Activated CD4-positive, alpha-beta memory T cell treated with anti-CD3 and anti-CD28 coated beads for 36 hours (primary cell): ENCODE measurements at regions not wholly inside any gene's neighbourhood (a gene's known extent, or its start where the extent isn't known, plus 50 kb on each side); places are given as distances from the start of the nearest gene placed in this dataset.

Experiments used
- CTCF ChIA-PET: fragments of 350-600 bp; sonication (Branson Sonifier 250); formaldehyde crosslinking; loops from one replicate; lab custom pipeline; 2021; ENCODE audit warnings: antibody characterized with exemption, inconsistent platforms; lab: Charles Lee
- POLR2A ChIA-PET: fragments of 350-600 bp; sonication (Branson Sonifier 250); formaldehyde crosslinking; loops from one replicate; lab custom pipeline; 2021; ENCODE audit warnings: antibody characterized with exemption; lab: Charles Lee
- DNase-seq: peaks from one replicate; pipeline ENCODE4 v3.0.0-alpha.2; 2020
- H3K27ac Mint-ChIP-seq: one replicate; pipeline ENCODE4 v1.8.0; 2021; ENCODE audit warnings: mixed read lengths
- H3K27me3 Mint-ChIP-seq: one replicate; pipeline ENCODE4 v1.8.0; 2021; ENCODE audit warnings: mixed read lengths
- H3K36me3 Mint-ChIP-seq: one replicate; pipeline ENCODE4 v1.8.0; 2021; ENCODE audit warnings: mixed read lengths
- H3K4me1 Mint-ChIP-seq: one replicate; pipeline ENCODE4 v1.8.0; 2021; ENCODE audit warnings: low read depth, mixed read lengths
- H3K4me3 Mint-ChIP-seq: one replicate; pipeline ENCODE4 v1.8.0; 2021; ENCODE audit warnings: mild to moderate bottlenecking, mixed read lengths
- H3K9me3 Mint-ChIP-seq: one replicate; pipeline ENCODE4 v1.8.0; 2021; ENCODE audit warnings: mixed read lengths
- intact Hi-C: fragments of 100-400 bp; cut with micrococcal nuclease; formaldehyde crosslinking; loops from one replicate; pipeline ENCODE4 v1.15.1; 2023

DNA sequence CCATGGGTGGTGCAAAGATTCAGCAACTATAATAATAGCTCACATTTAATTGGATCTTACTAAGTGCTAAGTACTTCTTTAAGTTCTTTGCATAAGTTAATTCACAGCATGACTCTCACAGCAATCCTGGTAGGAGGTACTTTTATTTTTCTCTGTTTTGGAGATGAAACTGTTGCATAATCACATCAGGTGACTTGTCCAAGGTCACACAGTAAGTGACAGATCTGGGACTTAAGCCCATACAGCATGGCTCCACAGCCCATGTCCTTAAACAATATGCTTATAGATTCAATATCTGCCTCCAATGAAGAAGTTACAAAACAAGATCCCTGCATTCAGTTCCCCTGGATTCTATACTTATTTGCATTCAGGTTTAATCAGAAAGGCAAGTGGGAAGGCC lies 171.8 kb downstream of the CNTN3 start:
- Mint-ChIP-seq H3K27ac (no peak overlapping the region), H3K4me1 (no peaks in the 10 kb centered on the region), H3K9me3 (peaks cover 10% of the 10 kb centered on the region), H3K36me3 (no peaks in the 10 kb centered on the region), H3K27me3 (no peaks in the 10 kb centered on the region), H3K4me3 (no peak overlapping the region)
- CTCF ChIA-PET: no interaction called here
- intact Hi-C loops: no loop called here
- POLR2A ChIA-PET: no interaction called here
- DNase-seq: no peak

DNA sequence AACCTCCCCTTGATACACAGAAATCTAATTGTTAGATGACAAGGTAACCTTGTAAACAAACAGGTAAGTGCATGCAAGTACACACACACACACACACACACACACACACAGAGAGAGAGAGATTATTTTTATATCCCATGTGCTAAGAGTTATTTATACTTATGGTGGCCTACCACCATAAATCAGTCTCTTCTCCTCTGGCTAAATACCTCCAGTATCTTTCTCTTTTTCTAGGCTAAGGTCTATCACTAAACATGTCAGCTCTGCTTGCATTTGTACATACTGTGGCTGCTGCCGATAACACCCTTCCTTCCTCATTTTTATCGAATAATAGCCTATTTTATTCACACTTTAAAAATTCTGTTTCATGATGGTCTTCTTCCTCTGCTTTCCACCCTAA lies 172.4 kb downstream of the CNTN3 start:
- Mint-ChIP-seq H3K4me1 (no peaks in the 10 kb centered on the region), H3K27ac (no peak overlapping the region), H3K4me3 (no peak overlapping the region), H3K36me3 (no peaks in the 10 kb centered on the region), H3K27me3 (no peaks in the 10 kb centered on the region), H3K9me3 (peaks cover 10% of the 10 kb centered on the region)
- CTCF ChIA-PET: no interaction called here
- no peak for DNase-seq
- POLR2A ChIA-PET: no interaction called here
- intact Hi-C loops: no loop called here

DNA sequence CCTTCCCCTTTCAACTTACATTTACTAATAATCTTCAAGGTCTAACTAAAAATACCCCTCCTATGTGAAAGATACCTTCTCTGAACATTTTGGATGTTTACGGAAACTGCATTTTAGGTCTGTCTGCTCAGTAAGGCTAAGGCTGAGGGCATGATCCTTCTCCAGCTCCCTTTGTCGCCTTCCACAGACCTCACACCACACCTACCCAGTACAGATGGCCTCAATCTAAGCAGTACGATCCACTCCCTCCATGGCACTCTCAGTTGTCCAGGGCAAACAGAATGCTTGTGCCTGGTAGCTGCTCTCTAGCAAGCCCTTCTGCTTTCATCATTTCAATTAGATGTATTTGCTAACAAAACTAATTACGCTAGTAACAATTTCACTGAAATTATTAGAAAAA lies 178.3 kb downstream of the CNTN3 start:
- CTCF ChIA-PET: no interaction called here
- Mint-ChIP-seq H3K27me3 (no peaks in the 10 kb centered on the region), H3K36me3 (no peaks in the 10 kb centered on the region), H3K27ac (no peak overlapping the region), H3K4me3 (no peak overlapping the region), H3K9me3 (peaks cover 14% of the 10 kb centered on the region), H3K4me1 (no peaks in the 10 kb centered on the region)
- intact Hi-C loops: no loop called here
- no peak for DNase-seq
- POLR2A ChIA-PET: no interaction called here

DNA sequence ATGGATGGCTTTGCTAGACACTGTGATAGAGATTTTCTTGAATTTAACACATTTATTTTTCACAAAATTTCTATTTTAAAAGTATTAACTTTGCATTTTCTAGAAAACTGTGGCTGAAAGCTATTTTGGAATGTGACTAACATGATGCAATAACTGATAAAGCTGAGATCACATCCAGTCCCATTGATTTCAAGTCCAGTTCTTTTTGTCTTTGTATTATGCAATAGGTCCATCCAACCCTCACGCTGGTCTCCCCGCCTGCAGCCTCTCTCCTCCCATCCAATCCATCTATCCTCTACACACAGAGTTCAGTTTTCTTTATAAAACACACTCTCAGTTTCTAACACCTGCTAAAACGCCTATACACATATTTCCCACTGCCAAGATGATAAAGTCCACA lies 178.8 kb downstream of the CNTN3 start:
- Mint-ChIP-seq H3K27ac (no peak overlapping the region), H3K4me3 (no peak overlapping the region), H3K9me3 (peaks cover 14% of the 10 kb centered on the region), H3K36me3 (no peaks in the 10 kb centered on the region), H3K4me1 (no peaks in the 10 kb centered on the region), H3K27me3 (no peaks in the 10 kb centered on the region)
- CTCF ChIA-PET: no interaction called here
- intact Hi-C loops: no loop called here
- no peak for DNase-seq
- POLR2A ChIA-PET: no interaction called here

DNA sequence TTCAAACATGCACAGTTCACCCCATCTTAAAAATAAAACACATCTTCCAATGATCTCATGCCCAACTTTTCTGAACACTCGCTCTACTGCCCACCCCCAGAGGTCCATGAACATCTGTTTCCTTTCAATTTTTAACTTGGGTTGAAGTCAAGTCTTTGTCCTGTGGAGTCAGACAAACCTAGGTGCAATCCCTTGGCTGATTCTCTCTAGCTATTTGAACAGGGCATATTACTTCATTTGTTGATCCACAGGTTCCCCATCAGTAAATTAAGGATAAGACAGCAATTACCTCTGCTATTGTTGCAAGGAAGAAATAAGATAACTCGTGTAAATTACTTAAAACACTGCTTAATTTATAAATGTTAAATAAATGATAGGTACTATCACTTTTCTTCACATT lies 180.1 kb downstream of the CNTN3 start:
- Mint-ChIP-seq H3K36me3 (no peaks in the 10 kb centered on the region), H3K27ac (no peak overlapping the region), H3K4me1 (no peaks in the 10 kb centered on the region), H3K4me3 (no peak overlapping the region), H3K9me3 (peaks cover 14% of the 10 kb centered on the region), H3K27me3 (no peaks in the 10 kb centered on the region)
- no peak for DNase-seq
- intact Hi-C loops: no loop called here
- CTCF ChIA-PET: no interaction called here
- POLR2A ChIA-PET: no interaction called here

DNA sequence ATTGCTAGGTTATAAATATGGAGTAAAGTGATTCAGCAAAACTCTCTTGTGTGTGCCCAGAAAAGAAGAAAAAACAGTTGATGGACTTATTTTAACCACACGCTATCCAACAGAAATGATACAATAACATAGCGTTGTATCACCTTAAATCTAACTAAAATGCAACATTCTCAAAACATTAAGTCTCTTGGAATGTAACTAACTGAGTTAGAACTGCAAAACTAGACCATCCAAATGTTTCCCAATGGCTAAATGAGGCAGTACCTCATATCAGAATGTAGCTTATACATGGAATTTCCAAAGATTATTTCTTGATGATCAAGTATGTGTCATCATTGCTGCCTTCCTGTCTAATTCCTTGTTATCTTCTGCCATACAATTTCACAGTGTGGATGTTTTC lies 187.9 kb downstream of the CNTN3 start:
- no peaks in the 10 kb centered on the region for H3K27me3 Mint-ChIP-seq
- no peaks in the 10 kb centered on the region for H3K4me1 Mint-ChIP-seq
- DNase-seq: no peak
- no peaks in the 10 kb centered on the region for H3K36me3 Mint-ChIP-seq
- CTCF ChIA-PET: no interaction called here
- POLR2A ChIA-PET: no interaction called here
- H3K27ac Mint-ChIP-seq: no peak overlapping the region
- intact Hi-C loops: no loop called here
- H3K4me3 Mint-ChIP-seq: no peak overlapping the region
- peaks cover 12% of the 10 kb centered on the region for H3K9me3 Mint-ChIP-seq

DNA sequence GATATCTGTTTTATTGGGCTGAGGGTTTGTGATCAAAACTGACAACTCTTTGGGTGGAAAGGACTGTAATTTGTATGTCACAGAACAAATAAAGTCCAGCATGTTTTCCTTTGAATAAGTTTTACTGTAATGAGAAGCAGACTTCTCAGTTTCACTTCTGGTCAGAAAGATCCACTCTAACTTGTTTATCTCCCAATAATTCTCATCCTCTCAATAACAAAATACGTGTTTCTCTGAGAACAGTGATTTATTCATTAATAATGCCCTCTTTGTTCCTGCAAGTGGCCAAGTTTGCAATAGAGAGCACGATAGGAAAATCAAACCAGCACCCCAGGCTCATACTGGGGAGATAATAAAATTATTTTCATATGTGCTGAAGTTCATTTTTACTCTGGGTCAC lies 190.6 kb downstream of the CNTN3 start:
- no peak overlapping the region for H3K27ac Mint-ChIP-seq
- peaks cover 11% of the 10 kb centered on the region for H3K9me3 Mint-ChIP-seq
- no peaks in the 10 kb centered on the region for H3K4me1 Mint-ChIP-seq
- H3K36me3 Mint-ChIP-seq: no peaks in the 10 kb centered on the region
- intact Hi-C loops: no loop called here
- DNase-seq: no peak
- CTCF ChIA-PET: no interaction called here
- H3K4me3 Mint-ChIP-seq: no peak overlapping the region
- no peaks in the 10 kb centered on the region for H3K27me3 Mint-ChIP-seq
- POLR2A ChIA-PET: no interaction called here

DNA sequence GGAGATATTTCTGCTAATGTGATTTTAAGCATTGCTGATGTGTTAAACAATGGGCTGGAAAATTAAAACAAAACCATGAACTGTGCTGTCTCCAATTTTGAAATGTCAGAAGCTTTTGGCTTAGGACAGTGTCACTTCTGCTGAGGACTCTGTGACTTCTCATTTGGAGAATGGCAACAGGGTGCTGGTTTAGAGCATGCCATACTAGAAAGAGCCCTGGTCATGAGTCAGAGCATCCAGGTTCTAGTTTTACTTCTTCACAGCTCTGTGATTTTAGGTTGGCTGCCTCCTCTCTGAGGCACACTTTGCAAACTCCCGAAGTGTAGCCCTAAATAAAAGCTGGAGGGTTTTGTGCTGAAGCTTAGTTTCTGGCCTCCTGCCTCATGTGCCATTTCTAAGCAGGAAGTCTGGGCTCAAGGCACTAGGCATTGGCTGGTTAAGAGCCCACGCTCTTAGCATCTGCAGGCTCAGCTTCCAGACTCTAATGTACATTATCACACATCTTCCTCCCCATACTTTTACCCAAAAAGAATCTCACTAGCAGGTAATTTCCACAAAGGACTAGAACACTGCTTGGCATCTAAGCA lies 193.8 kb downstream of the CNTN3 start:
- H3K27ac Mint-ChIP-seq: no peak overlapping the region
- POLR2A ChIA-PET: no interaction called here
- CTCF ChIA-PET: no interaction called here
- H3K27me3 Mint-ChIP-seq: no peaks in the 10 kb centered on the region
- no peaks in the 10 kb centered on the region for H3K4me1 Mint-ChIP-seq
- intact Hi-C loops: no loop called here
- H3K9me3 Mint-ChIP-seq: peaks cover 9% of the 10 kb centered on the region
- H3K36me3 Mint-ChIP-seq: no peaks in the 10 kb centered on the region
- no peak overlapping the region for H3K4me3 Mint-ChIP-seq
- no peak for DNase-seq

DNA sequence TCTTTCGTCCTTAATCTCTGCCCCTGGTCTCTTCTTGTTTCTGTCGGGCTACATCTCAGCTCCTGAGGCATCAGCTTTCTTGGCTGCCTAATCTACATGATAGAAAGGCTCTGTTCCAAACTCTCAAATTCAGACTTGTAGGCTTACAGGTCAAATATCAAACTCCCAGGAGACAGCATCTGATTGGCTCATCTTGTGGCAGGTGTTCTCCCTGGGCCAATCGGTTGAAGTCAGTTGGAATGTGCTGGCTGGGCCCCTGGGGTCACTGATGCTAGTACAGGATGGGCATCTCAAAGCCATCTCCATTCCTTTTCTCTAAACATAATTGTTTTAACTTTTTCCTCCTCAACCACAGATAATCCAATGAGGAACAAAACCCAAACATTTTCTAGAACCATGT lies 198.7 kb downstream of the CNTN3 start:
- H3K4me1 Mint-ChIP-seq: no peaks in the 10 kb centered on the region
- H3K9me3 Mint-ChIP-seq: peaks cover 4% of the 10 kb centered on the region
- DNase-seq: no peak
- ChIA-PET POLR2A (no interaction called here), CTCF (no interaction called here)
- no peaks in the 10 kb centered on the region for H3K27me3 Mint-ChIP-seq
- intact Hi-C loops: no loop called here
- H3K4me3 Mint-ChIP-seq: no peak overlapping the region
- no peak overlapping the region for H3K27ac Mint-ChIP-seq
- H3K36me3 Mint-ChIP-seq: no peaks in the 10 kb centered on the region

DNA sequence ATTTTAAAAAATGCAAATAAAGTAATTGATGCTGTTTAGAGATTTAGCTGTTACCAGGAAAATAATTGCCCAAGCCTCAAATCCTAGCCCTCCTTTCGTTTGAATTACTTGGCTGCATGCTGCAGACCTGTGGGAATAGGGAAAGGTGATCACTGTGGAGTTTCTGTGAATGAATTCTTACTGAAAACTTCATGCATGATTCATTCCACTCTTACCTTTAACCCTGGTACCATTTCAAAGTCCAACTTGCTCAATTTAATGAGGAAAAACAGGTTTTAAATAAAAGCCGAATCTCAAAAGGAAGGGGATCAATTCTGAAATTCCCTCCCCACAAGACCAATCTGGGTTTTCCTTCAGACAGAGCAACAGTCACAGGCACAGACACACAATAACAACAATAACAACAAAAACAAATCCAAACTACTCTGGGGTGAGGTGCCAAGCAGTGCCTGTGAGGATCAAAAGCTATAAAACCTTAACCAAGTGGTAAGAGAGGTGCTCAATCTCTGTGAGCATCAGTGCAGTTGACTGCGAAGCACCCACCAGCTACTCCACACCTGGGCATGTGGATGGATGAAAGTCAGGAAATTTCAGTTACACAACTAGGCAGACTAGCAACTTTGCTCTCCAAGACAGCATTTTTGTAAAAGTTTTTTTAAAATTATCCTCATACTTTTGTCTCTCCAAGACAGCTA lies 200.8 kb downstream of the CNTN3 start:
- POLR2A ChIA-PET: no interaction called here
- Mint-ChIP-seq H3K9me3 (peaks cover 8% of the 10 kb centered on the region), H3K4me3 (no peak overlapping the region)

DNA sequence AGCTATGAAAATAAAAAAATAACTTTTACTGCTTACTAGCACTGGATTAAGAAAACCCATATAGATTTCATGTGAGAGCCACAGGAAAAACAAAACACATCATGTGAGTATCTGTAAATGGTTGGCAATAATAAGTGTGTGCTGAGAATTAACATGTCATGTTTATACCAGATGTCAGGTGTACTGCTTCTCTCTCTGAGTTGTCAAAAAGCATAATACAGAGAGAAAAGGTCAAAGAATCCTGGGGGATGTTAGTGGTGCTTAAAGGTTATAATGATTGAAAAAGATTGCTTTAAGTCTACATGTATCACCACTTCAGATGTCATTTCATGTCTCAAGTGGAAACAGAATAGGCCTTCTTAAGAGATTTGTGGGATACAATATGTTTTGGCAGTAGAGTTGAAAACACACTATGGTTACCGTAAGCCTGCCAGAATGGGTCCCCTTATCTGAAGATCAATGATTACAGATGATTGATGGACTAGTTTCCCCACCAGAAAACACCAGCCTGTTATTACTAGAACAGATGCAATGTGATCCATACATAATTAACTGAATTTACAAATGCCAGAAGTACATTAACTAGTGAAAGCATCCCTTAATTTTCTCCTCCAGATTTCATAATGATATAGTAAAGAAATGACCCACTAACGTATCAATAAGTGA lies 204.1 kb downstream of the CNTN3 start:
- Mint-ChIP-seq H3K27ac (no peak overlapping the region), H3K4me3 (no peak overlapping the region), H3K4me1 (no peaks in the 10 kb centered on the region), H3K27me3 (no peaks in the 10 kb centered on the region), H3K9me3 (peaks cover 8% of the 10 kb centered on the region), H3K36me3 (no peaks in the 10 kb centered on the region)
- ChIA-PET POLR2A (no interaction called here), CTCF (no interaction called here)
- intact Hi-C loops: no loop called here
- DNase-seq: no peak

More for the DNA sequence above, 200.8 kb downstream of the CNTN3 start:
- H3K27ac Mint-ChIP-seq: no peak overlapping the region
- intact Hi-C loops: no loop called here
- DNase-seq: no peak
- CTCF ChIA-PET: no interaction called here
- no peaks in the 10 kb centered on the region for H3K27me3 Mint-ChIP-seq
- no peaks in the 10 kb centered on the region for H3K4me1 Mint-ChIP-seq
- H3K36me3 Mint-ChIP-seq: no peaks in the 10 kb centered on the region

DNA sequence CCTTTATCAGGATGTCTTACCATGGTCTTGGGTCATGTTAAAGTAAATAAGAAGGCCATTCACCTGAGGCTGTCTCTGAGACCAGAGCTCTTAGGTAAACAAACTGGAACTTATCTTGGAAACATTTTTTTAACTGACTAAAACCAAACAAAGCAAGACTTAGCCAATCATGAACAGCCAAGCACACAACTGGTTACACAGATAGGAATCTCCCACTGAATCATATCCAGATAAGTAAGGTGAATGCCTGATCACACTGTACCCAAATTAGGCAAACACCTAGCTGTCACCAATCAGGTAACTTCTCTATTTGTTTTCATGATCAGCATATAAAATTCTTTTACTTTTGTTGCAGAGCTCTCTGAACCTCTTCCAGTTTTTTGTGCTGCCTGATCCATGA lies 205.4 kb downstream of the CNTN3 start:
- ChIA-PET POLR2A (no interaction called here), CTCF (no interaction called here)
- H3K27ac Mint-ChIP-seq: no peak overlapping the region
- H3K4me3 Mint-ChIP-seq: no peak overlapping the region
- H3K36me3 Mint-ChIP-seq: no peaks in the 10 kb centered on the region
- DNase-seq: no peak
- no peaks in the 10 kb centered on the region for H3K4me1 Mint-ChIP-seq
- no peaks in the 10 kb centered on the region for H3K27me3 Mint-ChIP-seq
- intact Hi-C loops: no loop called here
- H3K9me3 Mint-ChIP-seq: peaks cover 8% of the 10 kb centered on the region

DNA sequence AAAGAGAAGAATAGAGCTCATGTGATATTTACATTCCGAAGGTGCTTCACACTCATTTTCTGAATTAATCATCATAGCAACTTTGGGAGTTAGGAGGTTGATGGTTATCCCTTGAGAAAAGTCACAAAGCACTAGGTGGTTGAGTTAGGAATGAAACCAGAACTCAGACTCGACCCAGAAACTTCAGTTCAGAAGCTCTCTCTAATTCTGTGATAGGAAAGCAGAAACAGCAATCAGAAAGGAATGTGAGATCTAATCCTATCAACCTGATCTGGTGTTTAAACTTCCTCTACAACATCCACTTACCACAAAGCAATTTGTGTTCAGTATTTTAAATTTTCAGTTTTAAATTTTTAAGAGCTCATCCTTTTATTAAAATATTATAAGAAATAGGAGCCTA lies 211.2 kb downstream of the CNTN3 start:
- H3K27ac Mint-ChIP-seq: no peak overlapping the region
- H3K9me3 Mint-ChIP-seq: peaks cover 4% of the 10 kb centered on the region
- H3K36me3 Mint-ChIP-seq: peaks cover 1% of the 10 kb centered on the region
- intact Hi-C loops: no loop called here
- no peak overlapping the region for H3K4me3 Mint-ChIP-seq
- H3K27me3 Mint-ChIP-seq: no peaks in the 10 kb centered on the region
- POLR2A ChIA-PET: no interaction called here
- CTCF ChIA-PET: no interaction called here
- DNase-seq: no peak
- H3K4me1 Mint-ChIP-seq: no peaks in the 10 kb centered on the region
